Mammary epithelial cell (primary cell): ENCODE measurements at regions not wholly inside any gene's neighbourhood (a gene's known extent, or its start where the extent isn't known, plus 50 kb on each side); places are given as distances from the start of the nearest gene placed in this dataset.

Experiments used
- CTCF ChIP-seq, 2 donors: IDR thresholded peaks in 1 of 2; conservative IDR thresholded peaks in 1 of 2; 2 replicates each; pipeline ENCODE4 v1.5.1; 2011 to 2012; ENCODE audit warnings: inconsistent platforms in 2 of 2, low read length in 2 of 2, mild to moderate bottlenecking in 2 of 2, control low read depth in 1 of 2, low read depth in 1 of 2; ENCODE audit not compliant: insufficient read depth in 1 of 2; ENCODE audit errors: extremely low read depth in 1 of 2
- EZH2 ChIP-seq: IDR thresholded peaks from 2 replicates; pipeline ENCODE4 v1.6.1; 2012; ENCODE audit warnings: low read length, inconsistent platforms, borderline replicate concordance

GRCh38 chr10:125233726-125234125 lies 73.4 kb upstream of the CTBP2 start:
- TF ChIP-seq CTCF (conservative IDR thresholded peaks at IDR 0.05 in 1 of 2, IDR thresholded peaks at IDR 0.05 in 1 of 2; ENCODE audit: extremely low read depth in 1 of 2, insufficient read depth in 1 of 2, low read depth in 1 of 2, low read length in 2 of 2) (no peak), EZH2 (no peak)
